ENCODE measurements at regions not wholly inside any gene's neighbourhood (a gene's known extent, or its start where the extent isn't known, plus 50 kb on each side); places are given as distances from the start of the nearest gene placed in this dataset.

GRCh38 chr21:22244516-22244915 is 1246.3 kb downstream of the NCAM2 start:
- Histone ChIP-seq H3K9me3 (no peaks in the 10 kb centered on the region), H3K27me3 (replicated peaks; ENCODE audit: control insufficient read depth, insufficient read depth, low read length) (no peaks in the 10 kb centered on the region), H3K4me1 (no peaks in the 10 kb centered on the region), H3K36me3 (ENCODE audit: control insufficient read depth, insufficient read depth, low read length) (no peaks in the 10 kb centered on the region), H3K4me3 (ENCODE audit: low read depth, low read length) (no peak overlapping the region)
- H3K4me3 Mint-ChIP-seq (ENCODE audit: unreplicated experiment): no peak overlapping the region
- no peak for DNase-seq
- H3K4me1 Mint-ChIP-seq (ENCODE audit: low read depth, unreplicated experiment): peaks cover 7% of the 10 kb centered on the region
- ChIA-PET POLR2A (no interaction called here), CTCF (no interaction called here)
- no peaks in the 10 kb centered on the region for H3K36me3 Mint-ChIP-seq (ENCODE audit: insufficient read depth, unreplicated experiment)
- H3K9me3 Mint-ChIP-seq (ENCODE audit: unreplicated experiment): no peaks in the 10 kb centered on the region
- H3K27ac Mint-ChIP-seq (ENCODE audit: unreplicated experiment): no peak overlapping the region
- H3K27me3 Mint-ChIP-seq (ENCODE audit: insufficient read depth, unreplicated experiment): no peaks in the 10 kb centered on the region
- BruUV-seq (replicated peaks): no TSS peak
- no peak for TF ChIP-seq CTCF (IDR thresholded peaks at IDR 0.05; ENCODE audit: insufficient read depth in 1 of 2, low read depth in 1 of 2, low read length in 1 of 2, severe bottlenecking in 1 of 2, unreplicated experiment in 1 of 2)
- intact Hi-C loops (cut with micrococcal nuclease; ENCODE audit: unreplicated experiment): no loop called here

- CTCF ChIA-PET: no interaction called here
- no peak for TF ChIP-seq CTCF (IDR thresholded peaks at IDR 0.05; ENCODE audit: insufficient read depth in 1 of 2, low read depth in 1 of 2, low read length in 1 of 2, severe bottlenecking in 1 of 2, unreplicated experiment in 1 of 2)
- H3K27ac Mint-ChIP-seq (ENCODE audit: unreplicated experiment): no peak overlapping the region
- Histone ChIP-seq H3K4me3 (ENCODE audit: low read depth, low read length) (no peak overlapping the region), H3K9me3 (no peaks in the 10 kb centered on the region), H3K36me3 (ENCODE audit: control insufficient read depth, insufficient read depth, low read length) (no peaks in the 10 kb centered on the region), H3K4me1 (no peaks in the 10 kb centered on the region), H3K27me3 (replicated peaks; ENCODE audit: control insufficient read depth, insufficient read depth, low read length) (no peaks in the 10 kb centered on the region)
- no peak overlapping the region for H3K4me3 Mint-ChIP-seq (ENCODE audit: unreplicated experiment)
- BruUV-seq (replicated peaks): no TSS peak
- POLR2A ChIA-PET: no interaction called here
- H3K9me3 Mint-ChIP-seq (ENCODE audit: unreplicated experiment): no peaks in the 10 kb centered on the region
- no peaks in the 10 kb centered on the region for H3K36me3 Mint-ChIP-seq (ENCODE audit: insufficient read depth, unreplicated experiment)
- intact Hi-C loops (cut with micrococcal nuclease; ENCODE audit: unreplicated experiment): no loop called here
- H3K4me1 Mint-ChIP-seq (ENCODE audit: low read depth, unreplicated experiment): no peaks in the 10 kb centered on the region
- no peaks in the 10 kb centered on the region for H3K27me3 Mint-ChIP-seq (ENCODE audit: insufficient read depth, unreplicated experiment)
- DNase-seq: no peak
Measured at GRCh38 chr21:22250355-22250754, 1252.1 kb downstream of the NCAM2 start.

GRCh38 chr21:22253761-22254160 is 1255.6 kb downstream of the NCAM2 start:
- H3K9me3 ChIP-seq: no peaks in the 10 kb centered on the region
- intact Hi-C loops (cut with micrococcal nuclease; ENCODE audit: unreplicated experiment): no loop called here
- Mint-ChIP-seq H3K36me3 (ENCODE audit: insufficient read depth, unreplicated experiment) (no peaks in the 10 kb centered on the region), H3K9me3 (ENCODE audit: unreplicated experiment) (no peaks in the 10 kb centered on the region), H3K27me3 (ENCODE audit: insufficient read depth, unreplicated experiment) (no peaks in the 10 kb centered on the region), H3K4me1 (ENCODE audit: low read depth, unreplicated experiment) (no peaks in the 10 kb centered on the region), H3K27ac (ENCODE audit: unreplicated experiment) (no peak overlapping the region), H3K4me3 (ENCODE audit: unreplicated experiment) (no peak overlapping the region)
- H3K36me3 ChIP-seq (ENCODE audit: control insufficient read depth, insufficient read depth, low read length): no peaks in the 10 kb centered on the region
- H3K4me3 ChIP-seq (ENCODE audit: low read depth, low read length): no peak overlapping the region
- H3K4me1 ChIP-seq: no peaks in the 10 kb centered on the region
- POLR2A ChIA-PET: no interaction called here
- DNase-seq: no peak
- H3K27me3 ChIP-seq (replicated peaks; ENCODE audit: control insufficient read depth, insufficient read depth, low read length): no peaks in the 10 kb centered on the region
- no TSS peak for BruUV-seq (replicated peaks)
- CTCF ChIA-PET: no interaction called here
- no peak for TF ChIP-seq CTCF (IDR thresholded peaks at IDR 0.05; ENCODE audit: insufficient read depth in 1 of 2, low read depth in 1 of 2, low read length in 1 of 2, severe bottlenecking in 1 of 2, unreplicated experiment in 1 of 2)

Data from Caco-2 (cell line).